Liver (tissue), 8 donors: ENCODE measurements at regions not wholly inside any gene's neighbourhood (a gene's known extent, or its start where the extent isn't known, plus 50 kb on each side); places are given as distances from the start of the nearest gene placed in this dataset.

ENCODE experiments used
- DNase-seq: peaks from one replicate; pipeline ENCODE4 v3.0.0-alpha.2; 2017; ENCODE audit warnings: low spot score
- H3K27ac ChIP-seq, 2 donors: one replicate each; pipeline ENCODE4 v1.7.0; 2013; ENCODE audit warnings: inconsistent platforms in 2 of 2, low read length in 2 of 2, control low read depth in 1 of 2, low read depth in 1 of 2, mild to moderate bottlenecking in 1 of 2
- H3K27me3 ChIP-seq, 4 donors: one replicate each; pipeline versions ENCODE4 v1.6.1 to v1.7.0; 2013; ENCODE audit warnings: low read length in 3 of 4, inconsistent platforms in 1 of 4, mild to moderate bottlenecking in 1 of 4, moderate library complexity in 1 of 4; ENCODE audit not compliant: control insufficient read depth in 4 of 4, insufficient read depth in 4 of 4
- H3K36me3 ChIP-seq, 4 donors: one replicate each; pipeline versions ENCODE4 v1.6.1 to v1.7.0; 2013; ENCODE audit warnings: low read length in 3 of 4, mild to moderate bottlenecking in 3 of 4, low read depth in 1 of 4, moderate library complexity in 1 of 4; ENCODE audit not compliant: control insufficient read depth in 4 of 4, insufficient read depth in 3 of 4
- H3K4me1 ChIP-seq, 4 donors: one replicate each; pipeline versions ENCODE4 v1.6.1 to v1.7.0; 2013; ENCODE audit warnings: low read length in 3 of 4, mild to moderate bottlenecking in 3 of 4, moderate library complexity in 1 of 4; ENCODE audit not compliant: control insufficient read depth in 4 of 4, insufficient read depth in 4 of 4
- H3K4me3 ChIP-seq, 3 donors: one replicate each; pipeline versions ENCODE4 v1.6.1 to v1.7.0; 2013; ENCODE audit warnings: low read length in 3 of 3, control low read depth in 1 of 3, low read depth in 1 of 3, mild to moderate bottlenecking in 1 of 3
- H3K9ac ChIP-seq, 2 donors: one replicate each; pipeline ENCODE4 v1.7.0; 2013; ENCODE audit warnings: low read length in 2 of 2, mild to moderate bottlenecking in 2 of 2, moderate library complexity in 2 of 2, control low read depth in 1 of 2, low read depth in 1 of 2
- H3K9me3 ChIP-seq, 4 donors: one replicate each; pipeline versions ENCODE4 v1.6.1 to v1.7.0; 2013; ENCODE audit warnings: low read length in 3 of 4; ENCODE audit not compliant: control insufficient read depth in 4 of 4
- ATF3 ChIP-seq: IDR thresholded peaks from 2 replicates; pipeline ENCODE4 v1.6.1; 2016; ENCODE audit warnings: antibody characterized with exemption
- CTCF ChIP-seq: fragments of 150-350 bp; IDR thresholded peaks from 2 replicates; pipeline ENCODE4 v1.5.1; 2017; ENCODE audit warnings: improper control_type of control experiment, low read depth, low read length; ENCODE audit not compliant: missing input control
- EGR1 ChIP-seq, 2 donors: IDR thresholded peaks; 2 replicates each; pipeline ENCODE4 v1.6.1; 2016 to 2018; ENCODE audit warnings: antibody characterized with exemption in 2 of 2, low read depth in 2 of 2
- FOXA1 ChIP-seq: IDR thresholded peaks from 2 replicates; pipeline ENCODE4 v1.6.1; 2016; ENCODE audit warnings: antibody characterized with exemption
- FOXA2 ChIP-seq: IDR thresholded peaks from 2 replicates; pipeline ENCODE4 v1.6.1; 2016; ENCODE audit warnings: antibody characterized with exemption
- GABPA ChIP-seq, 2 donors: IDR thresholded peaks in 1 of 2; conservative IDR thresholded peaks in 1 of 2; 2 replicates each; pipeline ENCODE4 v1.6.1; 2016; ENCODE audit warnings: antibody characterized with exemption in 2 of 2, mild to moderate bottlenecking in 1 of 2, moderate library complexity in 1 of 2
- HNF4A ChIP-seq, 2 donors: conservative IDR thresholded peaks; 2 replicates each; pipeline ENCODE4 v1.6.1; 2016; ENCODE audit warnings: antibody characterized with exemption in 2 of 2, mild to moderate bottlenecking in 2 of 2
- HNF4G ChIP-seq: IDR thresholded peaks from 2 replicates; pipeline ENCODE4 v1.6.1; 2016; ENCODE audit warnings: antibody characterized with exemption
- JUND ChIP-seq, 2 donors: IDR thresholded peaks; 2 replicates each; pipeline ENCODE4 v1.6.1; 2016; ENCODE audit warnings: antibody characterized with exemption in 2 of 2
- MAX ChIP-seq: IDR thresholded peaks from 2 replicates; pipeline ENCODE4 v1.6.1; 2016; ENCODE audit warnings: antibody characterized with exemption
- NR2F2 ChIP-seq: IDR thresholded peaks from 2 replicates; pipeline ENCODE4 v1.6.1; 2016; ENCODE audit warnings: antibody characterized with exemption
- RAD21 ChIP-seq, 2 donors: IDR thresholded peaks; 2 replicates each; pipeline ENCODE4 v1.6.1; 2016; ENCODE audit warnings: antibody characterized with exemption in 2 of 2, mild to moderate bottlenecking in 2 of 2
- REST ChIP-seq: IDR thresholded peaks from 2 replicates; pipeline ENCODE4 v1.6.1; 2016; ENCODE audit warnings: antibody characterized with exemption, mild to moderate bottlenecking
- RXRA ChIP-seq, 2 donors: IDR thresholded peaks; 2 replicates each; pipeline ENCODE4 v1.6.1; 2017 to 2018; ENCODE audit warnings: antibody characterized with exemption in 2 of 2, mild to moderate bottlenecking in 1 of 2
- SP1 ChIP-seq: IDR thresholded peaks from 2 replicates; pipeline ENCODE4 v1.6.1; 2018; ENCODE audit warnings: antibody characterized with exemption, mild to moderate bottlenecking
- TAF1 ChIP-seq: conservative IDR thresholded peaks from 2 replicates; pipeline ENCODE4 v1.6.1; 2016; ENCODE audit warnings: antibody characterized with exemption, mild to moderate bottlenecking
- YY1 ChIP-seq: IDR thresholded peaks from 2 replicates; pipeline ENCODE4 v1.6.1; 2016; ENCODE audit warnings: antibody characterized with exemption, mild to moderate bottlenecking
- ZBTB33 ChIP-seq: IDR thresholded peaks from 2 replicates; pipeline ENCODE4 v1.6.1; 2016; ENCODE audit warnings: antibody characterized with exemption
- WGBS: extraction: QIAGEN DNeasy Blood & Tissue Kit; methylation state at CpG from one replicate; pipeline ENCODE4 v1.1.7; 2013; 5-methylcytosine and 5-hydroxymethylcytosine counted together
- donor health status: healthy.
- donor health status: healthy.
- donor health status: healthy.
- donor health status: healthy.
- donor health status: healthy.

GRCh38 chr11:41866525-41866924, 407.1 kb upstream of the LRRC4C start:
- no peaks in the 10 kb centered on the region for H3K9me3 ChIP-seq
- H3K4me3 ChIP-seq, result no peak overlapping the region
- no peak for DNase-seq
- no peaks in the 10 kb centered on the region for H3K4me1 ChIP-seq
- H3K27ac ChIP-seq, result no peak overlapping the region
- no peak for TF ChIP-seq GABPA (IDR thresholded peaks at IDR 0.05 in 1 of 2, conservative IDR thresholded peaks at IDR 0.05 in 1 of 2)
- no peak for TF ChIP-seq HNF4G
- no peak for TF ChIP-seq EGR1 (IDR thresholded peaks at IDR 0.05; ENCODE audit: low read depth in 2 of 2)
- no peak for TF ChIP-seq HNF4A (conservative IDR thresholded peaks at IDR 0.05)
- no peak for TF ChIP-seq FOXA2
- TF ChIP-seq MAX, result no peak
- no peak for TF ChIP-seq CTCF
- TF ChIP-seq NR2F2, result no peak
- no peak for TF ChIP-seq RXRA (IDR thresholded peaks at IDR 0.05)
- no peak for TF ChIP-seq RAD21 (IDR thresholded peaks at IDR 0.05)
- TF ChIP-seq ZBTB33, result no peak
- no peak for TF ChIP-seq SP1
- TF ChIP-seq ATF3, result no peak
- TF ChIP-seq TAF1, result no peak
- no peak for TF ChIP-seq FOXA1
- no peak for TF ChIP-seq YY1
- no peak for TF ChIP-seq REST
- TF ChIP-seq JUND (IDR thresholded peaks at IDR 0.05), result no peak
- H3K36me3 ChIP-seq, result no peaks in the 10 kb centered on the region
- H3K27me3 ChIP-seq, result no peaks in the 10 kb centered on the region
- no peak overlapping the region for H3K9ac ChIP-seq

GRCh38 chr11:41868606-41869005, 409.2 kb upstream of the LRRC4C start:
- H3K9me3 ChIP-seq, result no peaks in the 10 kb centered on the region
- H3K27ac ChIP-seq, result no peak overlapping the region
- no peak overlapping the region for H3K9ac ChIP-seq
- no peak overlapping the region for H3K4me3 ChIP-seq
- no peak for DNase-seq
- H3K36me3 ChIP-seq, result no peaks in the 10 kb centered on the region
- no peaks in the 10 kb centered on the region for H3K4me1 ChIP-seq
- 68% methylated on average over 4 of the region's 4 CpGs for whole genome bisulfite sequencing
- H3K27me3 ChIP-seq, result no peaks in the 10 kb centered on the region
- TF ChIP-seq EGR1 (IDR thresholded peaks at IDR 0.05; ENCODE audit: low read depth in 2 of 2) (no peak), HNF4G (no peak), ZBTB33 (no peak), RAD21 (IDR thresholded peaks at IDR 0.05) (no peak), JUND (IDR thresholded peaks at IDR 0.05) (no peak), FOXA2 (no peak), YY1 (no peak), MAX (no peak), GABPA (IDR thresholded peaks at IDR 0.05 in 1 of 2, conservative IDR thresholded peaks at IDR 0.05 in 1 of 2) (no peak), HNF4A (conservative IDR thresholded peaks at IDR 0.05) (no peak), CTCF (no peak), FOXA1 (no peak), SP1 (no peak), ATF3 (no peak), NR2F2 (no peak), TAF1 (no peak)
